Activated T-helper 2 cell treated with anti-CD3 and anti-CD28 coated beads, Interferon-gamma antibody, Interleukin-2, Interleukin-4, amounts not matched to agents 10 μg/mL and 5 μg/mL and 100 μg/mL, durations not matched to agents 14 hours and 24 hours and 36 hours (primary cell): ENCODE measurements at regions not wholly inside any gene's neighbourhood (a gene's known extent, or its start where the extent isn't known, plus 50 kb on each side); places are given as distances from the start of the nearest gene placed in this dataset.
"Not testable (repeated sequence)": the region's sequence is repeated elsewhere in the genome, so short reads cannot be mapped to it uniquely, and the experiment has no call there.

Source experiments
- DNase-seq: peaks from one replicate; pipeline ENCODE4 v3.0.0; 2021; ENCODE audit warnings: low spot score
- H3K27ac Mint-ChIP-seq: one replicate; pipeline ENCODE4 v1.8.0; 2021; ENCODE audit warnings: mixed read lengths
- H3K27me3 Mint-ChIP-seq: one replicate; pipeline ENCODE4 v1.8.0; 2021; ENCODE audit warnings: low read depth, mixed read lengths
- H3K36me3 Mint-ChIP-seq: one replicate; pipeline ENCODE4 v1.8.0; 2021; ENCODE audit warnings: low read depth, mixed read lengths
- H3K4me1 Mint-ChIP-seq: one replicate; pipeline ENCODE4 v1.8.0; 2021; ENCODE audit warnings: low read depth, mixed read lengths
- H3K4me3 Mint-ChIP-seq: one replicate; pipeline ENCODE4 v1.8.0; 2021; ENCODE audit warnings: low read depth, mild to moderate bottlenecking, moderate library complexity, mixed read lengths
- H3K9me3 Mint-ChIP-seq: one replicate; pipeline ENCODE4 v1.8.0; 2021; ENCODE audit warnings: mixed read lengths
- intact Hi-C: fragments of 100-400 bp; cut with micrococcal nuclease; formaldehyde crosslinking; loops from one replicate; pipeline ENCODE4 v1.15.1; 2023

DNA sequence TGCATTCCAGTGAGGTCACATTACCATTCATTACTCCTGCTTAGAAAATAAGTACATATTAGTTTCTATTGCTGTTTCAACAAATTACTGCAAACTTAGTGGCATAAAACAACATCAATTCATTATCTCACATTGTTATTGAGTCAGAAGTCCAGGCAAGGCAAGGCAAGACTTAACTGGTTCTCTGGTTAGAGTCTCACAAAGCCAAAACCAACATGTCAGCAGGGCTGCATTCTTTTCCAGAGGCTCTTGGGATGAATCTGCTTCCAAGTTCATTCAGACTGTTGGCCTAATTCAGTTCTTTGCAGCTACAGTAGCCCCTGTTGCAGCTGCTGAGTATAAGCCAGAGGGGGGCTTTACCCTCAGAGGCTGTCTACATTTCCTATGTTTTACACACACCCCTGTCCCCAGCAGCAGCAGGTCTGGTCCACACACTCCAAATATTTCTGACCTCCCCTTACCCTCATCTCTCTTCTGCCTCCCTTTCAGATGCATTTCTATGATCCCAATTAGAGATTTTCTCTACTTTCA, 892.1 kb upstream of the EPHA5 start:
- H3K9me3 Mint-ChIP-seq = no peaks in the 10 kb centered on the region
- no peaks in the 10 kb centered on the region for H3K4me1 Mint-ChIP-seq
- no peak overlapping the region for H3K27ac Mint-ChIP-seq
- intact Hi-C loops = no loop called here
- no peak overlapping the region for H3K4me3 Mint-ChIP-seq
- H3K27me3 Mint-ChIP-seq = no peaks in the 10 kb centered on the region
- H3K36me3 Mint-ChIP-seq = no peaks in the 10 kb centered on the region
- no peak for DNase-seq

DNA sequence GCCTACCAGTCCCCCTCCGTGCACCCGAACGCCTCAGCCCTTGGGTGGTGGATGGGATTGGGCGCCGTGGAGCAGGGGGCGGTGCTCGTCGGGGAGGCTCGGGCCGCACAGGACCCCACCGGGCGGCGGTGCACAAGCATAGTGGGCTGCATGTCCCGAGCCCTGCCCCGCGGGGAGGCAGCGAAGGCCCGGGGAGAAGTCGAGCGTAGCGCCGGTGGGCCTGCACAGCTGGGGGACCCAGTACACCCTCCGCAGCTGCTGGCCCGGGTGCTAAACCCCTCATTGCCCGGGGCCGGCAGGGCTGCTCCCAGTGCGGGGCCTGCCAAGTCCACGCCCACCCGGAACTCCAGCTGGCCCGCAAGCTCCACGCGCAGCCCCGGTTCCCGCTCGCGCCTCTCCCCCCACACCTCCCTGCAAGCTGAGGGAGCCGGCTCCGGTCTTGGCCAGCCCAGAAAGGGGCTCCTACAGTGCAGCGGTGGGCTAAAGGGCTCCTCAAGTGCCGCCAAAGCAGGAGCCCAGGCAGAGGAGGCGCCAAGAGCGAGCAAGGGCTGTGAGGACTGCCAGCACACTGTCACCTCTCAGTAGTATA, 891.3 kb upstream of the EPHA5 start:
- H3K4me3 Mint-ChIP-seq, H3K27me3 Mint-ChIP-seq, DNase-seq, intact Hi-C loops, H3K9me3 Mint-ChIP-seq, H3K4me1 Mint-ChIP-seq, H3K27ac Mint-ChIP-seq, H3K36me3 Mint-ChIP-seq: not testable (repeated sequence)

DNA sequence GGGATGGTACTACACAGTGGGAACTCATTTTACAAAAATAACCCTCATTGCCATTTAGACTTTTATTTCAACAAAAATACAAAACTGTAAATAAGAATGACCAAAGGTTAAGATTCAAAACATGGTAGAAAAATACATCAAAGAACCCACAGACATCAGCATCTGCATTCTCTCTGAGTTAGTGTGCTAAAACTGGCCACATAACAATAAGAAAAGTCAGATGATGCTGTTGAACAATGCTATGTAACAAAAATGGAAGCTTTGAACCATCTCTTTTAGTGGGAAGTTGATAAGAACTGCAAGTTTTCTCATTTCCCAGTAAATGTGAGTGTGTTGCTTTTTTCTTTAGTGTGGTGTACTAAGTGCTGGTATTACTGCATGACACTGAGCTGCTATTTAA, 888.4 kb upstream of the EPHA5 start:
- no peak for DNase-seq
- intact Hi-C loops = no loop called here
- no peak overlapping the region for H3K27ac Mint-ChIP-seq
- H3K9me3 Mint-ChIP-seq = peaks cover 6% of the 10 kb centered on the region
- H3K4me1 Mint-ChIP-seq = no peaks in the 10 kb centered on the region
- no peak overlapping the region for H3K4me3 Mint-ChIP-seq
- no peaks in the 10 kb centered on the region for H3K27me3 Mint-ChIP-seq
- H3K36me3 Mint-ChIP-seq = no peaks in the 10 kb centered on the region

DNA sequence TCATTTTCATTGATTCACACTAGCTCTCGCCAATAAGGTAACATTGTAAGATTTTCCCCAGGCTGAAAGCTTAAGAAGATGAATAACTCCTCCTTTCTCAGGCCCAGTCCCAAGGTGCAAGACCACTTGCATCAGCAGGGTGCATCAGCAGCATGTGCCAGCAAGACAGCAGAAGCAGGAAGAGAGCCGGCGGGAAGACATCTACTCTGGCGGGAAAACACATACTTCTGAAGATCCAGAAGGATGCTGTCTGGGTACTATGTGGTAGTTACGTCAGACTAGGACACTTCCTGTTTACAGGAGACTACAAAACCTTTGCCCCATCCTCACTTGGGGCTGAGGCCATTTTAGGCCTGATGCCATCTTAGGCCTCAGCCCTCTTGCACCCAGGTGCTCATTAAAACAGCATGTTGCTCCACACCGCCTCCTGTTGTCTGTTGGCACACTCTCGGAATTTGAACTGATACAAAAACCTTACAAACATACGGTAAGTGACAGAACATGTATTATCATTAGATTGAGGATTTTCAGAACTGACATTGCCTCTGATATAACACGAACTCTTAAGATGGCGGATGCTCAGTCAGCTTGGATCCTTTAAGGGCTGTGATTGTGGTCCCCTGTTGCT, 886.5 kb upstream of the EPHA5 start:
- DNase-seq = no peak

DNA sequence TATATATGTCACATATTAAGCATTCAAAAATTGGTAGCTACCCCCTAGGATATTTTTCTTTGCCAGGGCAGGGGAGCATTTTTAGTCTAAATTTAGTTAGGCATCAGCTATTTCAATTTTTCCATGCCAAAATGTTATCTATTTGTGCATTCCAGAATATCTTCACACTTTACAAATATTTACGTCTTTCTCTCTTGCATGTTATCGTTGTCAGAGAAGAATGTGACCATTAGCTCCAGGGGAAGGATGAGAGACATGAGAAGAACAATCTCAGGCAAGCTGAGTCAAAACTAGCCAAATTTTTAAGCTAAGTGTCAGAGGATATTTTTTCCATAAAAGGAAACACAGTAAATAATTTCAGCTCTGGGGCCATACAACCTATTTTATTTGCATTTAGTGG, 885.0 kb upstream of the EPHA5 start:
- Mint-ChIP-seq H3K36me3 (no peaks in the 10 kb centered on the region), H3K4me1 (no peaks in the 10 kb centered on the region), H3K9me3 (peaks cover 16% of the 10 kb centered on the region), H3K27ac (no peak overlapping the region), H3K4me3 (no peak overlapping the region), H3K27me3 (no peaks in the 10 kb centered on the region)
- DNase-seq = no peak
- intact Hi-C loops = no loop called here

More for the DNA sequence above, 886.5 kb upstream of the EPHA5 start:
- peaks cover 11% of the 10 kb centered on the region for H3K9me3 Mint-ChIP-seq
- no peaks in the 10 kb centered on the region for H3K4me1 Mint-ChIP-seq
- no peaks in the 10 kb centered on the region for H3K36me3 Mint-ChIP-seq
- intact Hi-C loops = no loop called here
- no peaks in the 10 kb centered on the region for H3K27me3 Mint-ChIP-seq
- H3K4me3 Mint-ChIP-seq = no peak overlapping the region
- no peak overlapping the region for H3K27ac Mint-ChIP-seq

DNA sequence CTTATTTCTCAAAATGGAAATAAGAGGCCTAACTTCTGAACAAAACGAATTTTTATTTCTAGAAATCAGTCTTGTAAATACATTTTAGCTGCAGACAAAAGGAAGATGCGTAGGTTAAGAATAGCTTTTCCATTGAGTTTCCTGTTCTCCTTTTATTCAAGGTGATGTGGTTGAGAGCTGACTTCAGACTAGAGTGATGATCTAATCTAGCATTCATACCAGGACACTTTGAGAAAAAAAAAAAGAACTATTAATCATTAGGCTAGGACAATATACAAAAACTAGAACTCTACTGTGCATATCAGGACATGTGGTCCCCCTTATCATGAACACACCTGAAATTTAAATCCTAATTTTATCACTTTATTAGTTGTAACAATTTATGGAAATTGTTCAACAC, 884.5 kb upstream of the EPHA5 start:
- Mint-ChIP-seq H3K36me3 (no peaks in the 10 kb centered on the region), H3K4me3 (no peak overlapping the region), H3K27me3 (no peaks in the 10 kb centered on the region)

DNA sequence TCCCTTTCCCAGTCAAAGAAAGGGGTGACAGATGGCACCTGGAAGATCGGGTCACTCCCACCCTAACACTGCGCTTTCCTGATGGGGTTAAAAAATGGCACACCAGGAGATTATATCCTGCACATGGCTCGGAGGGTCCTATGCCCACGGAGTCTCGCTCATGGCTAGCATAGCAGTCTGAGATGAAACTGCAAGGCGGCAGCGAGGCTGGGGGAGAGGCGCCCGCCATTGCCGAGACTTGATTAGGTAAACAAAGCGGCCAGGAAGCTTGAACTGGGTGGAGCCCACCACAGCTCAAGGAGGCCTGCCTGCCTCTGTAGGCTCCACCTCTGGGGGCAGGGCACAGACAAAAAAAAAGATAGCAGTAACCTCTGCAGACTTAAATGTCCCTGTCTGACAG, 875.0 kb upstream of the EPHA5 start:
- DNase-seq, H3K36me3 Mint-ChIP-seq, intact Hi-C loops, H3K27ac Mint-ChIP-seq, H3K4me3 Mint-ChIP-seq, H3K27me3 Mint-ChIP-seq, H3K4me1 Mint-ChIP-seq: not testable (repeated sequence)
- H3K9me3 Mint-ChIP-seq = peaks cover 22% of the 10 kb centered on the region

More for the DNA sequence above, 884.5 kb upstream of the EPHA5 start:
- Mint-ChIP-seq H3K4me1 (no peaks in the 10 kb centered on the region), H3K9me3 (peaks cover 16% of the 10 kb centered on the region), H3K27ac (no peak overlapping the region)
- DNase-seq = no peak
- intact Hi-C loops = no loop called here

DNA sequence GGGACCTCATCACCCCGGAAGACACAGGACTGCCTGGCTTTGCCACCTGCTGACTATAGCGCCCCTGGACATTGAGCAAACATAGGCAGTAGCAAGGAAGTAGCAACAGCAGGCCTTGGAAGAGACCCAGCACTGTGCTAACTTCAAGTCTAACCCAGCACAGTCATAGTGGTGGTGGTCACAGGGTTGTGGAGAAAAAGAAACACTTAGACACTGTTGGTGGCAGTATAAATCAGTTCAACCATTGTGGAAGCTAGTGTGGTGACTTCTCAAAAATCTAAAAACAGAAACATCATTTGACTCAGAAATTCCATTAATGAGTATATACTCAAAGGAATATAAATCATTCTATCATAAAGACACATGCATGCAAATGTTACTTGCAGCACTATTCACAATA, 874.0 kb upstream of the EPHA5 start:
- Mint-ChIP-seq H3K4me3 (no peak overlapping the region), H3K27ac (no peak overlapping the region), H3K27me3 (no peaks in the 10 kb centered on the region), H3K4me1 (no peaks in the 10 kb centered on the region), H3K36me3 (no peaks in the 10 kb centered on the region), H3K9me3 (peaks cover 22% of the 10 kb centered on the region)
- no peak for DNase-seq
- intact Hi-C loops = no loop called here

DNA sequence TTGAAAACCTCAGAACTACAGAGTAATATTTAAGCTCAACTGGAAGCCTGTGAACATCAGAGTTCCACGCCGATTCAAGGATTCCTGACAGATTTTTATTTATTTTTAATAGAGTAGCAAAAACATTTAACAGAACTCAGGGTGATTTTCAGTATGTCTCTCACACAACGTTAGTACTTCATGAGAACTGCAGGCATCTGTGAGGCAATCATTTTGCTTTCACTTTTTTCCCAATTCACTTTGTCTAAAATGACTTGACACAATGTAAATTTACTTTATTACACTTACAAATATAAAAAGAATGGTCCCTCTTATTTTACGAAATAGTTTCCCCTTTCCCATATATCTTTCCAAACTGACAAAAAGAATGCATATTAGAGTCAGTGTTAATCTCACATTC, 869.5 kb upstream of the EPHA5 start:
- no peak overlapping the region for H3K27ac Mint-ChIP-seq
- no peaks in the 10 kb centered on the region for H3K36me3 Mint-ChIP-seq
- intact Hi-C loops = no loop called here
- DNase-seq = no peak
- H3K27me3 Mint-ChIP-seq = no peaks in the 10 kb centered on the region
- H3K4me3 Mint-ChIP-seq = no peak overlapping the region
- peaks cover 7% of the 10 kb centered on the region for H3K9me3 Mint-ChIP-seq
- H3K4me1 Mint-ChIP-seq = no peaks in the 10 kb centered on the region

DNA sequence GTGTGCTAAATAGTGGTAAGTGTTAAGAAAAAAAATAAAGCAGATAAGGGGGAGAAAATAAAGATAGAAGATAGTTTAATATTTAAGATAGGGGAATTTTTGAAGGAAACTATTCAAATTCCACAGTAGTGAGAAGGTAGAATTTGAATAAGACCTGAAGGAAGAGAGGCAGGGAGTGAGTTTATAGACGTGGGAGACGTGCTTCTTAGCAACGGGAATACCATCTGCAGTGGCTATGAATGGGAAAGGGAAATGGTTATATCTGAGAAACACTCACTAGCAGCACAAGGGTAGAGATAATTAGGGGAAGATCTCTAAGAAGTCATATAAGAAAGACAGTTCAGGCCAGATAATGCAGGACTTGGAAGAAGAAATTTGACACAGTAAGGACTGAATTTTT, 854.5 kb upstream of the EPHA5 start:
- Mint-ChIP-seq H3K27me3 (no peaks in the 10 kb centered on the region), H3K4me3 (no peak overlapping the region), H3K9me3 (peaks cover 14% of the 10 kb centered on the region), H3K27ac (no peak overlapping the region), H3K36me3 (no peaks in the 10 kb centered on the region), H3K4me1 (no peaks in the 10 kb centered on the region)
- intact Hi-C loops = no loop called here
- no peak for DNase-seq

DNA sequence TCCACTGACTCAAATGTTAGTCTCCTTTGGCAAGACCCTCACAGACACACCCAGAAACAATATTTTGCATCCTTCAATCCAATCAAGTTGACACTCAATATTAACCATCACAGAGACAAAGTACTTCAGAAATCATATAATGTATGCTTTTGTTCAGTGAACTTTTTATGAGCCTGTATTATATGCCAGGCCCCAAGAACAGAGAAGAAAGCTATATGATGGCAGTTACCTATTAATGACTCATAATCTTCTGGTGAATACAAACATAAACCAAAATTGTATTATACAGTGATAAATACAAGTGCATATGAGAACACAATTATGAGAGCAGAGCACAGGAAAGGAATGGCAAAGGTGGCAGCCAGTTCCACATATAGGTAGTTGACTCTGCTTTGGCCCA, 852.0 kb upstream of the EPHA5 start:
- Mint-ChIP-seq H3K27me3 (no peaks in the 10 kb centered on the region), H3K9me3 (peaks cover 4% of the 10 kb centered on the region), H3K36me3 (no peaks in the 10 kb centered on the region), H3K4me1 (no peaks in the 10 kb centered on the region), H3K27ac (no peak overlapping the region), H3K4me3 (no peak overlapping the region)
- DNase-seq = no peak
- intact Hi-C loops = no loop called here

DNA sequence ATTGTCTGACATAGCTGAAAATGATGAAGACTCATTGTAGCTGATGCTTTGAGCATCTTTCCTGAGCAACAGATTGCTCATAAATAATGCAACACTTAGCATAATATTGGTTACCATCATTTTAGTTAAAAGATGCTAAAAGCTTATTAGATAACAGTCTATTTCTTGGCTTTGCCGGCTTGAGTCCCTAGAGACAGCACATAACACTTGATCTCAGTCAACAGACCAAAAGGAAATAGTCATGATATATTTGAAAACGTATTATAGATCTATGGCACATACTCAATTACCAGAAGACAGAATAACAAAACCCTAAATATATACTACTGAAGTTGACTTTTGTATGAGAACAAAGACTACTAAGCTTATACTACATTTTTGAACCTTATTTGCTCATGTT, 846.7 kb upstream of the EPHA5 start:
- peaks cover 4% of the 10 kb centered on the region for H3K9me3 Mint-ChIP-seq
- H3K27me3 Mint-ChIP-seq = no peaks in the 10 kb centered on the region
- no peak for DNase-seq
- H3K4me1 Mint-ChIP-seq = no peaks in the 10 kb centered on the region
- H3K36me3 Mint-ChIP-seq = no peaks in the 10 kb centered on the region
- intact Hi-C loops = no loop called here
- no peak overlapping the region for H3K4me3 Mint-ChIP-seq
- H3K27ac Mint-ChIP-seq = no peak overlapping the region

DNA sequence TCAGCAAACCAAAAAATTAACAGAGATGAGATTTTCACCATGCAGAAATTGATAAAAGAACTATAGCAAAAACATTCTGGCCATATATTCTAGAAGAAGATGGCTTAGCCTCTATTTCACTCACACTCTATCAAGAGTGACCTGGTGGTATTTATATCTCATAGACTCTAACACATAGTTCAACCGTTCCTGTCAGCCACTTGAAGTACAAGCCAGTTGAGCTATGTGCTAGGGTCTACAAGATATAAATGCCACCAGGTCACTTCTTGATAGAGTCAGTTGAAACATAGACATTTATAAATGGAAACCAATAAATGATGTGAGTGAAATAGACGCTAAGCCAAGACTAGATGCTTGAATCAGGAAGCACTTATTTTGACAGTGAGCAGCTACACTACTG, 836.7 kb upstream of the EPHA5 start:
- intact Hi-C loops = no loop called here
- H3K27ac Mint-ChIP-seq = no peak overlapping the region

More for the DNA sequence above, 836.7 kb upstream of the EPHA5 start:
- no peaks in the 10 kb centered on the region for H3K27me3 Mint-ChIP-seq
- H3K4me3 Mint-ChIP-seq = no peak overlapping the region
- DNase-seq = no peak
- no peaks in the 10 kb centered on the region for H3K4me1 Mint-ChIP-seq
- no peaks in the 10 kb centered on the region for H3K36me3 Mint-ChIP-seq
- peaks cover 9% of the 10 kb centered on the region for H3K9me3 Mint-ChIP-seq
